HG02571 (cell line): ENCODE measurements at regions not wholly inside any gene's neighbourhood (a gene's known extent, or its start where the extent isn't known, plus 50 kb on each side); places are given as distances from the start of the nearest gene placed in this dataset.

ENCODE experiments used
- ATAC-seq: cut with Tn5 transposase; IDR thresholded peaks from one replicate; pipeline ENCODE4 v1.9.1; 2021; ENCODE audit warnings: mild to moderate bottlenecking, moderate library complexity; ENCODE audit not compliant: unreplicated experiment

- no peak for ATAC-seq
Measured at GRCh38 chr16:51755039-51755501, 604.0 kb upstream of the SALL1 start.

- no peak for ATAC-seq
Measured at GRCh38 chr16:51753467-51754127, 602.5 kb upstream of the SALL1 start.

GRCh38 chr16:51752438-51752995 is 601.4 kb upstream of the SALL1 start:
- ATAC-seq: no peak

GRCh38 chr16:51747329-51747728 is 596.3 kb upstream of the SALL1 start:
- ATAC-seq: no peak

GRCh38 chr16:51734220-51734619 is 583.1 kb upstream of the SALL1 start:
- ATAC-seq: no peak

- ATAC-seq: no peak
Measured at GRCh38 chr16:51733181-51733580, 582.1 kb upstream of the SALL1 start.

- ATAC-seq: no peak
Measured at GRCh38 chr16:51731160-51731559, 580.1 kb upstream of the SALL1 start.

- ATAC-seq: no peak
Measured at GRCh38 chr16:51723036-51723724, 572.1 kb upstream of the SALL1 start.

GRCh38 chr16:51722467-51722866 is 571.4 kb upstream of the SALL1 start:
- no peak for ATAC-seq

GRCh38 chr16:51719376-51719775 is 568.3 kb upstream of the SALL1 start:
- ATAC-seq: no peak

- ATAC-seq: no peak
Measured at GRCh38 chr16:51716195-51716594, 565.1 kb upstream of the SALL1 start.

- ATAC-seq: no peak
Measured at GRCh38 chr16:51713502-51713901, 562.4 kb upstream of the SALL1 start.

GRCh38 chr16:51710905-51711563 is 560.0 kb upstream of the SALL1 start:
- ATAC-seq: no peak

GRCh38 chr16:51710186-51710585 is 559.1 kb upstream of the SALL1 start:
- no peak for ATAC-seq

- no peak for ATAC-seq
Measured at GRCh38 chr16:51708861-51709260, 557.8 kb upstream of the SALL1 start.

- no peak for ATAC-seq
Measured at GRCh38 chr16:51707666-51708065, 556.6 kb upstream of the SALL1 start.

GRCh38 chr16:51705142-51705541 is 554.1 kb upstream of the SALL1 start:
- ATAC-seq: no peak

GRCh38 chr16:51701025-51701424 is 550.0 kb upstream of the SALL1 start:
- ATAC-seq: no peak

- ATAC-seq: no peak
Measured at GRCh38 chr16:51699686-51700396, 548.8 kb upstream of the SALL1 start.

- no peak for ATAC-seq
Measured at GRCh38 chr16:51698647-51699046, 547.6 kb upstream of the SALL1 start.

GRCh38 chr16:51697454-51697853 is 546.4 kb upstream of the SALL1 start:
- ATAC-seq: no peak
